Neural cell (in vitro differentiated cells): ENCODE measurements at regions not wholly inside any gene's neighbourhood (a gene's known extent, or its start where the extent isn't known, plus 50 kb on each side); places are given as distances from the start of the nearest gene placed in this dataset.

Source experiments
- H2AFZ ChIP-seq: fragments of 200-600, 300-800 bp; sonication (generic), shearing (Covaris generic); 2 replicates; pipeline ENCODE4 v1.6.0; 2014; ENCODE audit warnings: low read depth, mild to moderate bottlenecking, antibody characterized with exemption, low read length, moderate library complexity
- H3F3A ChIP-seq: fragments of 200-600 bp; shearing (Covaris generic); 2 replicates; pipeline ENCODE4 v1.6.1; 2016; ENCODE audit warnings: mild to moderate bottlenecking, moderate library complexity, mixed read lengths, antibody characterized with exemption, low read length; ENCODE audit not compliant: insufficient read depth, poor library complexity, severe bottlenecking
- H3K27ac ChIP-seq: fragments of 200-600, 300-800 bp; sonication (generic), shearing (Covaris generic); 2 replicates; pipeline ENCODE4 v1.5.1; 2014; ENCODE audit warnings: mild to moderate bottlenecking, low read length, moderate library complexity
- H3K27me3 ChIP-seq: fragments of 300-800, 200-600 bp; sonication (generic), shearing (Covaris generic); 2 replicates; pipeline ENCODE4 v1.6.0; 2014; ENCODE audit warnings: mild to moderate bottlenecking, low read depth, low read length, moderate library complexity; ENCODE audit not compliant: insufficient read depth
- H3K36me3 ChIP-seq: fragments of 300-800, 200-600 bp; sonication (generic), shearing (Covaris generic); 2 replicates; pipeline ENCODE4 v1.5.1; 2014; ENCODE audit warnings: mild to moderate bottlenecking, antibody characterized with exemption, low read length, moderate library complexity; ENCODE audit not compliant: insufficient read depth
- H3K4me2 ChIP-seq: fragments of 300-800, 200-600 bp; sonication (generic), shearing (Covaris generic); 2 replicates; pipeline ENCODE4 v1.6.0; 2014; ENCODE audit warnings: mild to moderate bottlenecking, low read length
- H3K4me3 ChIP-seq: fragments of 300-800, 200-600 bp; sonication (generic), shearing (Covaris generic); 2 replicates; pipeline ENCODE4 v1.5.1; 2014; ENCODE audit warnings: mild to moderate bottlenecking, low read length, moderate library complexity
- H3K79me2 ChIP-seq: fragments of 200-600 bp; shearing (Covaris generic); replicated peaks from 2 replicates; pipeline ENCODE4 v1.6.0; 2014; ENCODE audit warnings: mild to moderate bottlenecking, low read length, moderate library complexity; ENCODE audit not compliant: insufficient read depth
- H3K9ac ChIP-seq: fragments of 300-800, 200-600 bp; sonication (generic), shearing (Covaris generic); 2 replicates; pipeline ENCODE4 v1.6.1; 2016; ENCODE audit warnings: mild to moderate bottlenecking, low read length, mixed read lengths
- H3K9me2 ChIP-seq: fragments of 200-600 bp; shearing (Covaris generic); 2 replicates; pipeline ENCODE4 v1.6.1; 2016; ENCODE audit warnings: mild to moderate bottlenecking, low read length, mixed read lengths; ENCODE audit not compliant: insufficient read depth
- H3K9me3 ChIP-seq: fragments of 200-600, 300-800 bp; sonication (generic), shearing (Covaris generic); 2 replicates; pipeline ENCODE4 v1.6.1; 2016; ENCODE audit warnings: mild to moderate bottlenecking, mixed run types, low read length, moderate library complexity, mixed read lengths
- H4K20me1 ChIP-seq: fragments of 200-600 bp; shearing (Covaris generic); 2 replicates; pipeline ENCODE4 v1.6.1; 2016; ENCODE audit warnings: mild to moderate bottlenecking, mixed run types; ENCODE audit not compliant: insufficient read depth
- EP300 ChIP-seq: fragments of 450-650 bp; conservative IDR thresholded peaks from 2 replicates; pipeline ENCODE4 v1.6.1; 2014; ENCODE audit warnings: antibody characterized with exemption, mild to moderate bottlenecking, moderate library complexity; ENCODE audit not compliant: poor library complexity, severe bottlenecking
- EZH2 ChIP-seq: fragments of 200-600, 300-800 bp; shearing (Covaris generic), sonication (generic); IDR thresholded peaks from 2 replicates; pipeline ENCODE4 v1.6.1; 2014; ENCODE audit warnings: antibody characterized with exemption, low read length, borderline replicate concordance, mild to moderate bottlenecking; ENCODE audit not compliant: insufficient read depth, poor library complexity, severe bottlenecking
- MXI1 ChIP-seq: fragments of 450-650 bp; conservative IDR thresholded peaks from 2 replicates; pipeline ENCODE4 v1.6.1; 2014; ENCODE audit warnings: antibody characterized with exemption, mild to moderate bottlenecking; ENCODE audit not compliant: poor library complexity, severe bottlenecking
- POLR2AphosphoS5 ChIP-seq: IDR thresholded peaks from 2 replicates; pipeline ENCODE4 v1.6.1; 2012
- SMC3 ChIP-seq: fragments of 450-650 bp; conservative IDR thresholded peaks from 2 replicates; pipeline ENCODE4 v1.6.1; 2014; ENCODE audit warnings: antibody characterized with exemption, mild to moderate bottlenecking, moderate library complexity; ENCODE audit not compliant: poor library complexity
- TAF1 ChIP-seq: IDR thresholded peaks from 2 replicates; pipeline ENCODE4 v1.6.1; 2012; ENCODE audit warnings: low read depth
- TF ChIP-seq, protein P1 (sequence below): IDR thresholded peaks from 2 replicates; pipeline ENCODE4 v1.6.1; 2012; ENCODE audit warnings: borderline replicate concordance
- TF ChIP-seq, protein P2 (sequence below): fragments of 450-650 bp; IDR thresholded peaks from 2 replicates; pipeline ENCODE4 v1.5.1; 2014; ENCODE audit warnings: antibody characterized with exemption, mild to moderate bottlenecking, moderate library complexity; ENCODE audit not compliant: poor library complexity, severe bottlenecking

DNA sequence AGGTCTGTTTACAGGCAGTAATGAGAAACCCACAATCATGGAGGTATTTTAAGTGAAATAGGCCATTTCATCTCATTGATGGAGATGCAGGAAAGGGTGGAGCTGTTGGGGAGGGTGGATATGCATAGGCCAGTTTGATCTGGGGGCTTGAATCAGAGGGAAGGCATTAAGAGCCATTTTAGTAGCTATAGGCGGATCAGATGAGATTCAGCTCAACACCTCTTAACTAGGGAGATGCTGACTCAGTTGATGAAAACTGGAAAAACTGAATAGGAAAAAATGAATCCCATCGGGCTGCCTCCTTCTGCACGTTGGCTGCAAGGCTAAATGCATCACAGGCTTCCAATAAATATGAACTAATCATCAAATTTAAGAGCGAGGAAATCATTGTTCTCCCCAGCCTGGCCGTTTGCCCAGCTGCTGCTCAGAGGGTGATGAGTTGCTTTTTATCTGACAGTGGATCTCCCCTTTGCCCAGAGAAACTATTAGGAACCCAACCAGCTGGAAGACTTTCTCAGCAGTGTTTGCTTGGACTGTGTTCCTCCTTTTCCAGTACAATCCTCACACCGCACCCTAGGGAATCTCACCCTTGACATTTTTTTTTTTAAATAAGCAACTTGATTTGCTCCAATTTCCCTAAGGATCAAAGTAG, 149.6 kb downstream of the SOX9 start:
- Histone ChIP-seq H4K20me1 (no peaks in the 10 kb centered on the region), H2AFZ (no peak overlapping the region), H3F3A (no peaks in the 10 kb centered on the region), H3K9me2 (no peaks in the 10 kb centered on the region), H3K27ac (no peak overlapping the region), H3K27me3 (no peaks in the 10 kb centered on the region), H3K79me2 (no peaks in the 10 kb centered on the region), H3K36me3 (no peaks in the 10 kb centered on the region), H3K4me2 (no peak overlapping the region), H3K9ac (no peak overlapping the region), H3K4me3 (no peak overlapping the region), H3K9me3 (no peaks in the 10 kb centered on the region)
- no peak for TF ChIP-seq EZH2
- TF ChIP-seq, protein P1, sequence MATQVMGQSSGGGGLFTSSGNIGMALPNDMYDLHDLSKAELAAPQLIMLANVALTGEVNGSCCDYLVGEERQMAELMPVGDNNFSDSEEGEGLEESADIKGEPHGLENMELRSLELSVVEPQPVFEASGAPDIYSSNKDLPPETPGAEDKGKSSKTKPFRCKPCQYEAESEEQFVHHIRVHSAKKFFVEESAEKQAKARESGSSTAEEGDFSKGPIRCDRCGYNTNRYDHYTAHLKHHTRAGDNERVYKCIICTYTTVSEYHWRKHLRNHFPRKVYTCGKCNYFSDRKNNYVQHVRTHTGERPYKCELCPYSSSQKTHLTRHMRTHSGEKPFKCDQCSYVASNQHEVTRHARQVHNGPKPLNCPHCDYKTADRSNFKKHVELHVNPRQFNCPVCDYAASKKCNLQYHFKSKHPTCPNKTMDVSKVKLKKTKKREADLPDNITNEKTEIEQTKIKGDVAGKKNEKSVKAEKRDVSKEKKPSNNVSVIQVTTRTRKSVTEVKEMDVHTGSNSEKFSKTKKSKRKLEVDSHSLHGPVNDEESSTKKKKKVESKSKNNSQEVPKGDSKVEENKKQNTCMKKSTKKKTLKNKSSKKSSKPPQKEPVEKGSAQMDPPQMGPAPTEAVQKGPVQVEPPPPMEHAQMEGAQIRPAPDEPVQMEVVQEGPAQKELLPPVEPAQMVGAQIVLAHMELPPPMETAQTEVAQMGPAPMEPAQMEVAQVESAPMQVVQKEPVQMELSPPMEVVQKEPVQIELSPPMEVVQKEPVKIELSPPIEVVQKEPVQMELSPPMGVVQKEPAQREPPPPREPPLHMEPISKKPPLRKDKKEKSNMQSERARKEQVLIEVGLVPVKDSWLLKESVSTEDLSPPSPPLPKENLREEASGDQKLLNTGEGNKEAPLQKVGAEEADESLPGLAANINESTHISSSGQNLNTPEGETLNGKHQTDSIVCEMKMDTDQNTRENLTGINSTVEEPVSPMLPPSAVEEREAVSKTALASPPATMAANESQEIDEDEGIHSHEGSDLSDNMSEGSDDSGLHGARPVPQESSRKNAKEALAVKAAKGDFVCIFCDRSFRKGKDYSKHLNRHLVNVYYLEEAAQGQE = no peak
- TF ChIP-seq TAF1 = no peak
- no peak for TF ChIP-seq EP300
- TF ChIP-seq, protein P2, sequence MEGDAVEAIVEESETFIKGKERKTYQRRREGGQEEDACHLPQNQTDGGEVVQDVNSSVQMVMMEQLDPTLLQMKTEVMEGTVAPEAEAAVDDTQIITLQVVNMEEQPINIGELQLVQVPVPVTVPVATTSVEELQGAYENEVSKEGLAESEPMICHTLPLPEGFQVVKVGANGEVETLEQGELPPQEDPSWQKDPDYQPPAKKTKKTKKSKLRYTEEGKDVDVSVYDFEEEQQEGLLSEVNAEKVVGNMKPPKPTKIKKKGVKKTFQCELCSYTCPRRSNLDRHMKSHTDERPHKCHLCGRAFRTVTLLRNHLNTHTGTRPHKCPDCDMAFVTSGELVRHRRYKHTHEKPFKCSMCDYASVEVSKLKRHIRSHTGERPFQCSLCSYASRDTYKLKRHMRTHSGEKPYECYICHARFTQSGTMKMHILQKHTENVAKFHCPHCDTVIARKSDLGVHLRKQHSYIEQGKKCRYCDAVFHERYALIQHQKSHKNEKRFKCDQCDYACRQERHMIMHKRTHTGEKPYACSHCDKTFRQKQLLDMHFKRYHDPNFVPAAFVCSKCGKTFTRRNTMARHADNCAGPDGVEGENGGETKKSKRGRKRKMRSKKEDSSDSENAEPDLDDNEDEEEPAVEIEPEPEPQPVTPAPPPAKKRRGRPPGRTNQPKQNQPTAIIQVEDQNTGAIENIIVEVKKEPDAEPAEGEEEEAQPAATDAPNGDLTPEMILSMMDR = no peak
- no peak for TF ChIP-seq MXI1
- TF ChIP-seq POLR2AphosphoS5 = no peak
- TF ChIP-seq SMC3 = no peak

- H4K20me1 ChIP-seq = no peaks in the 10 kb centered on the region
- H2AFZ ChIP-seq = no peak overlapping the region
- H3F3A ChIP-seq = no peaks in the 10 kb centered on the region
- H3K36me3 ChIP-seq = no peaks in the 10 kb centered on the region
- H3K4me3 ChIP-seq = no peak overlapping the region
- H3K4me2 ChIP-seq = no peak overlapping the region
- no peak for TF ChIP-seq EP300
- TF ChIP-seq, protein P2 = no peak
- no peak for TF ChIP-seq SMC3
- TF ChIP-seq, protein P1 = no peak
- no peaks in the 10 kb centered on the region for H3K9me3 ChIP-seq
- no peaks in the 10 kb centered on the region for H3K27me3 ChIP-seq
- H3K9ac ChIP-seq = no peak overlapping the region
- no peaks in the 10 kb centered on the region for H3K9me2 ChIP-seq
- no peak overlapping the region for H3K27ac ChIP-seq
- no peaks in the 10 kb centered on the region for H3K79me2 ChIP-seq
These were observed 150.8 kb downstream of the SOX9 start for GRCh38 chr17:72271603-72272002.
